HFFc6 (cell line): ENCODE measurements at regions not wholly inside any gene's neighbourhood (a gene's known extent, or its start where the extent isn't known, plus 50 kb on each side); places are given as distances from the start of the nearest gene placed in this dataset.

Experiments used
- DNase-seq: peaks from one replicate; pipeline ENCODE4 v3.0.0-alpha.2; 2018
- H3K27ac Mint-ChIP-seq: 2 replicates; pipeline ENCODE4 v1.8.0; 2020; ENCODE audit warnings: mild to moderate bottlenecking, mixed read lengths
- H3K27me3 Mint-ChIP-seq: 2 replicates; pipeline ENCODE4 v1.8.0; 2021; ENCODE audit warnings: mild to moderate bottlenecking, moderate library complexity, mixed read lengths; ENCODE audit not compliant: insufficient read depth
- H3K36me3 Mint-ChIP-seq: 2 replicates; pipeline ENCODE4 v1.8.0; 2021; ENCODE audit warnings: low read depth, mixed read lengths
- H3K4me1 Mint-ChIP-seq: 2 replicates; pipeline ENCODE4 v1.8.0; 2020; ENCODE audit warnings: low read depth, mixed read lengths
- H3K4me3 Mint-ChIP-seq: 2 replicates; pipeline ENCODE4 v1.8.0; 2020; ENCODE audit warnings: mild to moderate bottlenecking, moderate library complexity, mixed read lengths
- H3K9me3 Mint-ChIP-seq: 2 replicates; pipeline ENCODE4 v1.8.0; 2020; ENCODE audit warnings: mild to moderate bottlenecking, mixed read lengths
- TF ChIP-seq, protein P1 (sequence below): fragments of 200-600 bp; sonication (generic); IDR thresholded peaks from 2 replicates; pipeline ENCODE4 v1.5.0; 2021; ENCODE audit warnings: antibody characterized with exemption, mild to moderate bottlenecking

DNA sequence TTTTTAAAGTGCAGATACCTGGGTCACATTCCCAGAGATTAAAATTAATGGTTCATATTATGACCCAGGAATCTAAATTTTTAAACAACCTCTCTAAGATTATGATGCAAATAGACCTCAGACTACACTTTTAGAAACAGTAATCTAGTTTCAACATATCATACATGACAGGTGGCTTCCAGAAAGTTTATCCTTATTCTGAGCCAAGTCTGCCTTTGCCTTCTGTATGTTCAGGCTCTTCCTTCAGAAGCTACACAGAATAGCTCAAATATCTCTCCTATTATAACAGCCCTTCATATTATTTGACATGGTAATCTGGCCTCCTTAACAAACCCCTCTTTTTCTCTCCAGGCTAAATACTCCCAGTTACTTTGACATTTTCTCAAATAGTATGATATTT, 101.9 kb downstream of the FZD1 start:
- no peak for DNase-seq
- H3K27ac Mint-ChIP-seq, result no peak overlapping the region
- TF ChIP-seq, protein P1, sequence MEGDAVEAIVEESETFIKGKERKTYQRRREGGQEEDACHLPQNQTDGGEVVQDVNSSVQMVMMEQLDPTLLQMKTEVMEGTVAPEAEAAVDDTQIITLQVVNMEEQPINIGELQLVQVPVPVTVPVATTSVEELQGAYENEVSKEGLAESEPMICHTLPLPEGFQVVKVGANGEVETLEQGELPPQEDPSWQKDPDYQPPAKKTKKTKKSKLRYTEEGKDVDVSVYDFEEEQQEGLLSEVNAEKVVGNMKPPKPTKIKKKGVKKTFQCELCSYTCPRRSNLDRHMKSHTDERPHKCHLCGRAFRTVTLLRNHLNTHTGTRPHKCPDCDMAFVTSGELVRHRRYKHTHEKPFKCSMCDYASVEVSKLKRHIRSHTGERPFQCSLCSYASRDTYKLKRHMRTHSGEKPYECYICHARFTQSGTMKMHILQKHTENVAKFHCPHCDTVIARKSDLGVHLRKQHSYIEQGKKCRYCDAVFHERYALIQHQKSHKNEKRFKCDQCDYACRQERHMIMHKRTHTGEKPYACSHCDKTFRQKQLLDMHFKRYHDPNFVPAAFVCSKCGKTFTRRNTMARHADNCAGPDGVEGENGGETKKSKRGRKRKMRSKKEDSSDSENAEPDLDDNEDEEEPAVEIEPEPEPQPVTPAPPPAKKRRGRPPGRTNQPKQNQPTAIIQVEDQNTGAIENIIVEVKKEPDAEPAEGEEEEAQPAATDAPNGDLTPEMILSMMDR, result no peak
- no peaks in the 10 kb centered on the region for H3K36me3 Mint-ChIP-seq
- H3K27me3 Mint-ChIP-seq, result peaks cover 3% of the 10 kb centered on the region
- H3K4me1 Mint-ChIP-seq, result no peaks in the 10 kb centered on the region
- H3K9me3 Mint-ChIP-seq, result no peaks in the 10 kb centered on the region
- H3K4me3 Mint-ChIP-seq, result no peak overlapping the region

DNA sequence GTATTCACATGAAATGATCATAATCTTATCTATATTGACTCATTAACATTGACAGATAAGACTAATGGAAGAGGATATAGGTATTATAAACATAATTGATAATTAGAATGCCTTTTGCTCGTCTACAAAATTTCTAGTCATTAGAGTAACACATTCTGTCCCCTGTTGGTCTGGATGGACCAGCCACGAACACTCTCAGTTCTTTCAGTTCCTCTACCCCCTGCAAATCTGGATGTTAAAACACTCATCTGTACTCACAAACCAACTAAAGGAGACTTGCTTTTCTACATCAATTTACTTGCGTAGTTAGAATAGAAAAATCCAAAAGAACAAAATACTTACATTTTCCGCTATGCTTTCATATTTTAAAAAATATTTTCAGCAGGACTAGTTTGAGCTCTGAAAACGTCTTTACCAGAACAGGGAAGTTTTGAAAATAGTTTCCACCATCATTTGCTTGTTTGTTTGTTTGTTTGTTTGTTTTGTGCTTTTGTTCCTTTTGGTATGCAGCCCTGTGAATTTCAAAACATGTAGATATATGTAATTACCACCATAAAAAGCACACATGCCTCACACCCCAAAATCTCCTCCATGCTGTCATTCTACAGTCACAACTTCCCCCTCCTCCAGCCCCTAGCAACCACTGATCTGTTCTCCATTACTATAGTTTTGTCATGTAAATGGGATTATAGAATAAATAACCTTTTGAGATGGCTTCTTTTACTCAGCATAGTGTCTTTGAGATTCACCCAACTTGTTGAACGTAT, 103.8 kb downstream of the FZD1 start:
- TF ChIP-seq, protein P1, result no peak
- peaks cover 6% of the 10 kb centered on the region for H3K27me3 Mint-ChIP-seq

DNA sequence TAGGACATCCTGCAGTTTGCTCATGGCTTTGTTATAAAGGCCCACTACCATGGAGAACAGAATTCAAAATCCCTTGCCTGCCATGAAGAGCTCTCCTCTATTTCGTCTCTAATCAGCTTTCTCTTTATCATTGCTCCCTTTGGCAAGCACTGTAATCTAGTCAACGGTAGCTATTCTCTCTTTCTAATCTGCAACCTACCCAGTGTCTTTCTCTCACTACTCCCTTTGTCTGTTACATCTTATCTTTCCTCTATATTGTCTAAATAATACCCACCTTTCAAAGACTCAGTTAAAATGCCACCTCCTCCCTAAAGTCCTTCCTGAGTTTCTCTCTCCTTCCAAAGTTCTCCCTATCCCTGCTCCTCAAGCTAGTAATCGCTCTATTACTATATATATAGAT, 108.1 kb downstream of the FZD1 start:
- no peak for DNase-seq
- Mint-ChIP-seq H3K4me1 (no peaks in the 10 kb centered on the region), H3K36me3 (no peaks in the 10 kb centered on the region), H3K9me3 (no peaks in the 10 kb centered on the region), H3K27me3 (peaks cover 11% of the 10 kb centered on the region), H3K4me3 (no peak overlapping the region), H3K27ac (no peak overlapping the region)
- TF ChIP-seq, protein P1, result no peak

More for the DNA sequence above, 103.8 kb downstream of the FZD1 start:
- Mint-ChIP-seq H3K9me3 (no peaks in the 10 kb centered on the region), H3K27ac (no peak overlapping the region), H3K36me3 (no peaks in the 10 kb centered on the region), H3K4me1 (no peaks in the 10 kb centered on the region), H3K4me3 (no peak overlapping the region)
- no peak for DNase-seq

DNA sequence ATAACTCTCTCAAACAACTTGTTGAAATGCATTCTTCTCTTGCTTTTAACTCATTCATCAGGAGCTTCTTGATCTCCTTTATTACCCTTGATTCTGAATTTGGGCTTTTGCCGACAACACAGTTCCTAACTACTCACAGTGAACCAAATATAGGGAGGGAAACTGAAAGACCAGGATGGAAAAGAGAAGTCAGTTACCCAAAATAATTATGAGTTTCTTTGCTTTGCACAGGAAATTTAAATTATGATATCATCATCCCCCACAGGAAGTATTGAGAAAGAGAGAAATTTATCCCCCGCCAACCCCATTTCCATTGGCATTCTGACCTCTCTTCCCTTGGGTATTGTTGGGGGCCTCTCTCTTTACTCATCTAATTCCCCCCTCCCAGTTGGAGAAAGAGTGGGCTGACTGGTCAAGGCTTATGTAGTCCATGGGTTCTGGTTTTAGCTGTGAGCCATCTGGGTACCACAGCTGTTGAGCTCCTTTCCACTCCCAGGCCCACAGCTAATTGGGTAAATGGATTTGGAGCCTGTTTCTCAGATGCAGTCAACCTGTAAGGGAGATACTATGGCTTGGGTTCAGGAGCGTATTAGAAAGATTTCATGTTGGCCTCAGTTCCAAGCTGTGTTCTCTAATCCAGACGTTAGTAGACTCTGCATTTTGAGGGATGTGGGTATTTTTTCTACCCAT, 109.0 kb downstream of the FZD1 start:
- Mint-ChIP-seq H3K27me3 (peaks cover 11% of the 10 kb centered on the region), H3K36me3 (no peaks in the 10 kb centered on the region)
- TF ChIP-seq, protein P1, result no peak

DNA sequence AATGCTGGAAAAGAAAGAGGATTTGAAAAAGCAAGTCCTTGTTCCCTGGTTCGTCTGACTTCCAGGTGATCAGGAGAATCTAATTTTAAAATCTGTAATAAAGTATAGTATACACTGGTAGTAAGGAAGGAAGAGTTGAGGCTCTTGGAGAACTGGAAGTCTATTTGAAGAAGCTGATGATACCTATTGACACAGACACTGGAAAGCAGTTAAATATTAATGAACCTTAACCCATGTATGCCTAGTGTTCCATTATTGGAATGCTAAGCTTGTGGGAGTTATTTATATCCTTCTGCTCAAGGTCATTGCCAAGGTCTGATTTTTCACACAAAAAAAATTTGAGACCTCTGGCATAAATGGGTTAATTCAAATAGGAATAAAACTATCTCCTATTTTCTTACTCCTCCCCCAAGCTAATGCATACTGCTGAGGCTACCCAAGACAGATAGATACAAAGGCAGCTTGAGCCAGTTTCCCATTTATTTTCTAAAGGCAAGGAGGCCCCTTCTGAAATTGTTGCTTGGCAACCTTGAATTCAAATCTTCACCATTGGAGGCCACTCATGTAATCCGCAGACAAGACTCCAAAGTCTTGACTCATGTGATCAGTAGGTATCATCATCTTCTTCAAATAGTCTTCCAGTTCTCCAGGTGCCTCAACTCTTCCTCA, 110.2 kb downstream of the FZD1 start:
- peaks cover 11% of the 10 kb centered on the region for H3K27me3 Mint-ChIP-seq
- no peak overlapping the region for H3K4me3 Mint-ChIP-seq
- H3K27ac Mint-ChIP-seq, result no peak overlapping the region
- no peaks in the 10 kb centered on the region for H3K9me3 Mint-ChIP-seq
- DNase-seq, result no peak
- H3K4me1 Mint-ChIP-seq, result no peaks in the 10 kb centered on the region
- TF ChIP-seq, protein P1, result no peak
- no peaks in the 10 kb centered on the region for H3K36me3 Mint-ChIP-seq

More for the DNA sequence above, 109.0 kb downstream of the FZD1 start:
- no peaks in the 10 kb centered on the region for H3K4me1 Mint-ChIP-seq
- H3K9me3 Mint-ChIP-seq, result no peaks in the 10 kb centered on the region
- DNase-seq, result no peak
- no peak overlapping the region for H3K4me3 Mint-ChIP-seq
- H3K27ac Mint-ChIP-seq, result no peak overlapping the region
